ENCODE measurements at regions not wholly inside any gene's neighbourhood (a gene's known extent, or its start where the extent isn't known, plus 50 kb on each side); places are given as distances from the start of the nearest gene placed in this dataset.
"Not testable (repeated sequence)": the region's sequence is repeated elsewhere in the genome, so short reads cannot be mapped to it uniquely, and the experiment has no call there.

DNA sequence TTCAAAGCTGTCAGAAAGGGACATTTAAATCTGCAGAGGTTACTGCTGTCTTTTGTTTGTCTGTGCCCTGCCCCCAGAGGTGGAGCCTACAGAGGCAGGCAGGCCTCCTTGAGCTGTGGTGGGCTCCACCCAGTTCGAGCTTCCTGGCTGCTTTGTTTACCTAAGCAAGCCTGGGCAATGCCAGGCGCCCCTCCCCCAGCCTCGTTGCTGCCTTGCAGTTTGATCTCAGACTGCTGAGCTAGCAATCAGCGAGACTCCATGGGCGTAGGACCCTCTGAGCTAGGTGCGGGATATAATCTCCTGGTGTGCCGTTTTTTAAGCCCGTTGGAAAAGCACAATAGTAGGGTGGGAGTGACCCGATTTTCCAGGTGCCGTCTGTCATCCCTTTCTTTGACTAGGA lies 86.6 kb upstream of the ZWINT start:
- not testable (repeated sequence) for H3K4me1 ChIP-seq (ENCODE audit: control insufficient read depth, insufficient read depth, low read length); H3K27me3 ChIP-seq (ENCODE audit: control insufficient read depth, insufficient read depth, low read length); H3K4me3 ChIP-seq (ENCODE audit: low read length); H3K36me3 ChIP-seq (ENCODE audit: control insufficient read depth, insufficient read depth, low read length); H3K27ac ChIP-seq (ENCODE audit: low read length); DNase-seq; H3K9me3 ChIP-seq (replicated peaks; ENCODE audit: control insufficient read depth, low read depth, low read length)
- 95% methylated on average over 8 of the region's 10 CpGs for WGBS (ENCODE audit: insufficient coverage)

DNA sequence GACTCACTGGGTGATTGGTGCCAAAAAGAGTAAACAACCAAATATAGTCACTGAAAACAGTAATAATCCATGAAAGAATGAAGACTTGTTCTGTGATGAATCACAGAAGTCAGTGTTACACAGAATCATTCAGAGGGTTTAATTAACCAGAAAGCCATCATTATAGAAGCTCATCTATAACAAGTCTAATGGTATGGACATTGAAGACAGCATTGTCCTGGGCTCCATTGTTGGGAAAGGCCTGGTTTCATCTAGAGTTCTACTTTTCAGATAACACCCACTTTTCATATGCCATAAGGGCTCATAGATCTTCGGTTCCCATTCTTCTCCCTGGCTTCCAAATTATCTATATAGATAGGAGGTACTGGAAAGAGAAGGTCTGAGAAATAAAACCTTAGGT lies 80.3 kb upstream of the ZWINT start:
- DNase-seq: not testable (repeated sequence)

More for the DNA sequence above, 80.3 kb upstream of the ZWINT start:
- H3K27ac ChIP-seq (ENCODE audit: low read length); H3K9me3 ChIP-seq (replicated peaks; ENCODE audit: control insufficient read depth, low read depth, low read length); H3K4me1 ChIP-seq (ENCODE audit: control insufficient read depth, insufficient read depth, low read length); H3K27me3 ChIP-seq (ENCODE audit: control insufficient read depth, insufficient read depth, low read length); H3K36me3 ChIP-seq (ENCODE audit: control insufficient read depth, insufficient read depth, low read length); H3K4me3 ChIP-seq (ENCODE audit: low read length): not testable (repeated sequence)
- no CpG with 5 or more reads among the region's 1 CpG for WGBS (ENCODE audit: insufficient coverage)

Data from muscle of leg (tissue), 3 donors.